Epithelial cell of esophagus (primary cell): ENCODE measurements at regions not wholly inside any gene's neighbourhood (a gene's known extent, or its start where the extent isn't known, plus 50 kb on each side); places are given as distances from the start of the nearest gene placed in this dataset.
A peak's percentile ranks its signal among the peaks of the same experiment; 100 is the strongest.

Experiments
- DNase-seq: peaks from one replicate; pipeline ENCODE4 v3.0.0; 2010; ENCODE audit warnings: low read depth
- H3K4me3 ChIP-seq: 2 replicates; pipeline ENCODE4 v1.5.1; 2011; ENCODE audit warnings: mild to moderate bottlenecking, low read length, control low read depth
- CTCF ChIP-seq: IDR thresholded peaks from 2 replicates; pipeline ENCODE4 v1.5.1; 2011; ENCODE audit warnings: low read depth, mild to moderate bottlenecking, low read length, control low read depth, inconsistent platforms; ENCODE audit not compliant: insufficient read depth; ENCODE audit errors: missing control alignments

- no peak for TF ChIP-seq CTCF
- no peak overlapping the region for H3K4me3 ChIP-seq
- DNase-seq = no peak
Measured at GRCh38 chr10:8182806-8183205, 128.3 kb downstream of the GATA3 start.

- peak; percentile 60 for DNase-seq
- H3K4me3 ChIP-seq = no peak overlapping the region
- TF ChIP-seq CTCF = no peak
Measured at GRCh38 chr10:8183241-8183704, 128.8 kb downstream of the GATA3 start.

- DNase-seq = no peak
- TF ChIP-seq CTCF = no peak
- H3K4me3 ChIP-seq = no peak overlapping the region
Measured at GRCh38 chr10:8187171-8187666, 132.7 kb downstream of the GATA3 start.

DNA sequence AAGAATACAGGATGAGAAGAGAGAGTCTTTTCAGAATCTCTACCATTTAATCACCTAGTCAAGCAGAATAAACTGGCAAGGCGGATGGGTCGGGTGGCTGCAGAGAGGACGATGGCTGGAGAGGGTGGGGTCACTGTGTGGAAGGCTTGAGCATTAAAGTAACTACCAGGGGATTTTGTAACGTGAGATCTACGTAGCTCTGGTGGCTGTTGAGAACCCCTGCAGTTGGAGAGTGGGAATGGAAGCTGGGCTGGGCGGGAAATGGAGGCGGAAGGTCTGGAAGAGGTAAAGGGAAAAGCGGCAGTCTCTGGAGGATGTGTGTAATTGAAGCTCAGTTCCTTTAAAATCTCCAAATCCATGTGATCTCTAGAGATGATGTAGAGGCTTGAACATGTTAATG lies 135.0 kb downstream of the GATA3 start:
- no peak for TF ChIP-seq CTCF
- no peak for DNase-seq
- H3K4me3 ChIP-seq = no peak overlapping the region

- DNase-seq = no peak
- no peak for TF ChIP-seq CTCF
- H3K4me3 ChIP-seq = no peak overlapping the region
Measured at GRCh38 chr10:8192301-8192700, 137.8 kb downstream of the GATA3 start.

GRCh38 chr10:8193546-8193945 lies 139.1 kb downstream of the GATA3 start:
- DNase-seq = no peak
- TF ChIP-seq CTCF = no peak
- H3K4me3 ChIP-seq = no peak overlapping the region

- DNase-seq = no peak
- no peak for TF ChIP-seq CTCF
Measured at GRCh38 chr10:8194050-8194449, 139.6 kb downstream of the GATA3 start.

More at GRCh38 chr10:8194050-8194449, 139.6 kb downstream of the GATA3 start:
- H3K4me3 ChIP-seq = no peak overlapping the region
